Keratinocyte (primary cell): ENCODE measurements at regions not wholly inside any gene's neighbourhood (a gene's known extent, or its start where the extent isn't known, plus 50 kb on each side); places are given as distances from the start of the nearest gene placed in this dataset.

Experiments used
- CTCF ChIP-seq, 3 experiments: IDR thresholded peaks in 1 of 3; conservative IDR thresholded peaks in 1 of 3; optimal IDR thresholded peaks in 1 of 3; 2 replicates in 2 of 3; 3 replicates in 1 of 3; pipeline versions ENCODE3 to v1.5.1; 2011; ENCODE audit warnings: low read length in 3 of 3, mild to moderate bottlenecking in 3 of 3, moderate library complexity in 2 of 3, control low read depth in 1 of 3, inconsistent platforms in 1 of 3; ENCODE audit not compliant: insufficient read depth in 2 of 3; ENCODE audit errors: extremely low read depth in 1 of 3
- EZH2 ChIP-seq: IDR thresholded peaks from one replicate; pipeline ENCODE4 v1.6.1; 2012; ENCODE audit warnings: inconsistent platforms, mild to moderate bottlenecking, low read length, moderate library complexity

- TF ChIP-seq CTCF (optimal IDR thresholded peaks at IDR 0.05 in 1 of 3, IDR thresholded peaks at IDR 0.05 in 1 of 3, conservative IDR thresholded peaks at IDR 0.05 in 1 of 3; ENCODE audit: extremely low read depth in 1 of 3, insufficient read depth in 2 of 3, low read length in 3 of 3) (no peak), EZH2 (no peak)
Measured at GRCh38 chr11:81574301-81574700, 1159.4 kb downstream of the FAM181B start.
